Uterus (tissue), 3 donors: ENCODE measurements at regions not wholly inside any gene's neighbourhood (a gene's known extent, or its start where the extent isn't known, plus 50 kb on each side); places are given as distances from the start of the nearest gene placed in this dataset.

Experiments used
- DNase-seq, 2 donors: peaks; one replicate each; pipeline ENCODE4 v3.0.0-alpha.2; 2019 to 2020
- H3K27ac ChIP-seq, 2 donors: fragments of 200-600 bp; sonication (generic); 1 replicate in 1 of 2; 2 replicates in 1 of 2; pipeline ENCODE4 v1.5.1; 2016 to 2018
- H3K27me3 ChIP-seq, 2 donors: fragments of 200-600 bp; sonication (generic); one replicate each; pipeline ENCODE4 v1.5.1; 2018 to 2019; ENCODE audit warnings: control low read depth in 1 of 2
- H3K36me3 ChIP-seq, 2 donors: fragments of 200-600 bp; sonication (generic); one replicate each; pipeline ENCODE4 v1.5.1; 2019; ENCODE audit warnings: control low read depth in 1 of 2
- H3K4me1 ChIP-seq, 2 donors: fragments of 200-600 bp; sonication (generic); one replicate each; pipeline ENCODE4 v1.5.1; 2018 to 2019; ENCODE audit warnings: control low read depth in 1 of 2
- H3K4me3 ChIP-seq, 2 donors: fragments of 200-600 bp; sonication (generic); 1 replicate in 1 of 2; 2 replicates in 1 of 2; pipeline ENCODE4 v1.5.1; 2018 to 2019; ENCODE audit warnings: mild to moderate bottlenecking in 1 of 2
- H3K9me3 ChIP-seq, 2 donors: fragments of 200-600 bp; sonication (generic); one replicate each; pipeline ENCODE4 v1.5.1; 2019; ENCODE audit warnings: control low read depth in 1 of 2
- POLR2A ChIP-seq, 2 donors: fragments of 450-650 bp; IDR thresholded peaks; one replicate each; pipeline ENCODE4 v1.6.1; 2016; ENCODE audit warnings: antibody characterized with exemption in 2 of 2, mild to moderate bottlenecking in 1 of 2, moderate library complexity in 1 of 2
- intact Hi-C: fragments of 100-400 bp; cut with DNase I; formaldehyde crosslinking; loops from one replicate; pipeline ENCODE4 v1.15.1; 2023; ENCODE audit warnings: low total_unique reads
- TF ChIP-seq, protein P1 (sequence below), 4 experiments: fragments of 200-600 bp in 2 of 4; fragments of 450-650 bp in 2 of 4; sonication (generic) in 2 of 4; IDR thresholded peaks; one replicate each; pipeline ENCODE4 v1.5.1; 2016 to 2019; ENCODE audit warnings: antibody characterized with exemption in 4 of 4, mild to moderate bottlenecking in 2 of 4, moderate library complexity in 1 of 4
- donor health status: DM: yes; HTN: yes; CAD: no.

DNA sequence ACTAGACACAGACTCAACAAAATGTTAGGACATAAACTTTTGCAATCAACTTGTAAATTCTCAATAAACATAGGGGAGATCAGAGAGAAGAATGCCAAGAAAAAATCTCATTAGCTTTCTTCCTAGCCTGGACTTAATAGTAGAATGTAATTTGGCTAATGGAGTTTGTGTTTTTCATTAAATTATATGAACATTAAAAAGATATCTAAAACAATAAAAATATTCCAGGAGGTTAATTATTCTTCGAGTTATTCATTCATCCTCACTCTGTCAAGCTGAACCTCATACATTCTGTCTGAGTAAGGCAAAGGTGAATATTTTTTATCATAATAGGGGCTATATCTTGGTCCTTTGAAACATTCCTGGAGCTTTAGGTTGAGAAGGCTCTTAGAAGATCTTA, 551.9 kb upstream of the TBX3 start:
- intact Hi-C loops, result no loop called here
- no peak for TF ChIP-seq POLR2A (IDR thresholded peaks at IDR 0.05)
- TF ChIP-seq, protein P1, sequence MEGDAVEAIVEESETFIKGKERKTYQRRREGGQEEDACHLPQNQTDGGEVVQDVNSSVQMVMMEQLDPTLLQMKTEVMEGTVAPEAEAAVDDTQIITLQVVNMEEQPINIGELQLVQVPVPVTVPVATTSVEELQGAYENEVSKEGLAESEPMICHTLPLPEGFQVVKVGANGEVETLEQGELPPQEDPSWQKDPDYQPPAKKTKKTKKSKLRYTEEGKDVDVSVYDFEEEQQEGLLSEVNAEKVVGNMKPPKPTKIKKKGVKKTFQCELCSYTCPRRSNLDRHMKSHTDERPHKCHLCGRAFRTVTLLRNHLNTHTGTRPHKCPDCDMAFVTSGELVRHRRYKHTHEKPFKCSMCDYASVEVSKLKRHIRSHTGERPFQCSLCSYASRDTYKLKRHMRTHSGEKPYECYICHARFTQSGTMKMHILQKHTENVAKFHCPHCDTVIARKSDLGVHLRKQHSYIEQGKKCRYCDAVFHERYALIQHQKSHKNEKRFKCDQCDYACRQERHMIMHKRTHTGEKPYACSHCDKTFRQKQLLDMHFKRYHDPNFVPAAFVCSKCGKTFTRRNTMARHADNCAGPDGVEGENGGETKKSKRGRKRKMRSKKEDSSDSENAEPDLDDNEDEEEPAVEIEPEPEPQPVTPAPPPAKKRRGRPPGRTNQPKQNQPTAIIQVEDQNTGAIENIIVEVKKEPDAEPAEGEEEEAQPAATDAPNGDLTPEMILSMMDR (IDR thresholded peaks at IDR 0.05), result no peak
- no peak overlapping the region for H3K27ac ChIP-seq
- H3K4me1 ChIP-seq, result no peaks in the 10 kb centered on the region
- H3K27me3 ChIP-seq, result no peaks in the 10 kb centered on the region
- H3K36me3 ChIP-seq, result no peaks in the 10 kb centered on the region
- no peak overlapping the region for H3K4me3 ChIP-seq
- DNase-seq, result no peak
- no peaks in the 10 kb centered on the region for H3K9me3 ChIP-seq

DNA sequence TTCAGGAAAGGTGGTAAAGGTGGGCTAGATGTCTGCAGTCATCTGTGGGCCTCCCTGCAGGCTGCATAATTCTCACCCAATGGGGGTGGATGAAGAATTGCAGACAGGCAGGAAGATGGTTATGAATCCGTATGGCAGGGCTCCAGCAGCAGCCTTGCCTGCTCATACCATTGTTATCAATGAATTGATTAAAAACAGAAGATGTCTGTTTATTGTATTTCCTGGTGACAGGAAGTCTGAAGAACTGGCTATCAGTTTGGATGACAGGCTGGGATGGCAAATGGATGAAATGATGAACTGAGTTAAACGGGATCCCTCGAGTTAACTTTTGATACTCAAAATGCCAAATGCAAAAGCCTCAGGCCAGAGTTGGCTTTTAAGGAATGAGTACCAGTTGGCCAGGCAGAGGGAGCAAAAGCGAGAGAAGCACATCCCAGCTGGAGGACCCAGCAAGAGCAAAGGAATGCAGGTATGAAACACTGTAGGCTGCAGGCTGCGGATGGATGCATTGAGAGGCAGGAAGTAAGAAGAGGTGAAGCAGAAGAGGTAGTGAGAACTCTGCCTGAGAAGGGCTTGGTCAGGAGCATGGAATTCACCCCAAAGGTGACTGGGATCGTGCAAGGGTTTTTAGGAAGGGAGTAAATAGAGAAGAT, 550.0 kb upstream of the TBX3 start:
- Histone ChIP-seq H3K4me1 (no peaks in the 10 kb centered on the region), H3K27ac (no peak overlapping the region), H3K9me3 (no peaks in the 10 kb centered on the region), H3K27me3 (no peaks in the 10 kb centered on the region), H3K36me3 (no peaks in the 10 kb centered on the region), H3K4me3 (no peak overlapping the region)
- TF ChIP-seq, protein P1 (IDR thresholded peaks at IDR 0.05), result no peak
- no peak for TF ChIP-seq POLR2A (IDR thresholded peaks at IDR 0.05)
- no peak for DNase-seq
- intact Hi-C loops, result no loop called here

DNA sequence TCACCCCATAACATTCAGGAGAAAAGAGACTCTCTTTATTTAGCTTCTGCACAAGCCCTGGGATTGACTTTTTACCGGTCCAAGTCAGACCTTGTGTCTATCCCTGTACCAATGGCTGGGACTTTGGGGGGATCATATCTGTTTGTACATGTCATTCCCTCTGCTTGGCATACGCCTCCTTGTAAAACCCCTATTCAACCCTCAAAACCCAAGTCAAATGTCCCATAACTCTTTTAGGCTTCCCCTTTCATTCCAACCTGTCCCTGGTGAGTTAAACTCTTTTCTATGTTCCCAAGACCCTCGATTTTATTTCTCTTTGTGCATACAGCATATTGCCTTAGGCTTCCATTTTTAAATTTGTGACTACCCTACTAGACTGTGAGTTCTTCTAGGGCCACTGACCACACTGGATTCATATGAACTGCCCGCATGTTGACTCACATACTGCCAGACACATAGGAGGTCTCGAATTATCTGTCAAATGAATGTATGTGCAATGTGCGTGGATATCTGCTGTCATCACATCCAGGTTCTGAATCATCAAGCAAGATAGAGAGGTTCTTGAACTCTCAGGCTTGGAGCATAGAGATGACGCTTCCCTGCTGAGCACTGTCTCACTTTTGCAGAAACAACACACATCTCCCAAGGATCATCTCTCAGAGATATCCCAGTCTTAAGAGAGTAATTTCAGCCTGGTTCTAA, 548.6 kb upstream of the TBX3 start:
- Histone ChIP-seq H3K9me3 (no peaks in the 10 kb centered on the region), H3K36me3 (no peaks in the 10 kb centered on the region), H3K4me1 (no peaks in the 10 kb centered on the region), H3K4me3 (no peak overlapping the region), H3K27me3 (no peaks in the 10 kb centered on the region), H3K27ac (no peak overlapping the region)
- no peak for DNase-seq
- TF ChIP-seq POLR2A (IDR thresholded peaks at IDR 0.05), result no peak
- TF ChIP-seq, protein P1 (IDR thresholded peaks at IDR 0.05), result no peak
- intact Hi-C loops, result no loop called here

DNA sequence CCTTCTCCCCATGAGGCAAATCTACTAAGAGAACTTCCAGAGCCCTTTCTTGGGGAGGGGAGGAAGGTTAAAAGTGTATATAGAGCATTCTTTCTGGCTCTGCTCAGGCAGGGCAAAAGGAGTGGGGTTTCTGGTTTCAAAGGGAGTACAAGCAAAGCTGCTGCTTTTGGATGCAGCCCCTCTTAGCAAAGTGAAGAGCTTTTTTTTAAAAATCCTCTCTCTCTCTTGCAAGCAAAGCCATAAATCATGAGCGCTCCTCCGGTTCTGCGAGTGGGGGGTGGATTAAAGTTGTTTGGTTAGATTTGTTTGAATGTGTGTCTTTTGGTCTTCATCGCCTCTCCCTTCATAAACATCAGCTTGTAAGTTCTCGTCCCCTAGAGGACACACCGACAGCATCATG, 546.6 kb upstream of the TBX3 start:
- no peaks in the 10 kb centered on the region for H3K36me3 ChIP-seq
- DNase-seq, result no peak
- no peaks in the 10 kb centered on the region for H3K4me1 ChIP-seq
- no peaks in the 10 kb centered on the region for H3K9me3 ChIP-seq
- no peak overlapping the region for H3K27ac ChIP-seq
- no peak for TF ChIP-seq POLR2A (IDR thresholded peaks at IDR 0.05)
- TF ChIP-seq, protein P1 (IDR thresholded peaks at IDR 0.05), result no peak
- no peak overlapping the region for H3K4me3 ChIP-seq
- intact Hi-C loops, result no loop called here
- no peaks in the 10 kb centered on the region for H3K27me3 ChIP-seq

DNA sequence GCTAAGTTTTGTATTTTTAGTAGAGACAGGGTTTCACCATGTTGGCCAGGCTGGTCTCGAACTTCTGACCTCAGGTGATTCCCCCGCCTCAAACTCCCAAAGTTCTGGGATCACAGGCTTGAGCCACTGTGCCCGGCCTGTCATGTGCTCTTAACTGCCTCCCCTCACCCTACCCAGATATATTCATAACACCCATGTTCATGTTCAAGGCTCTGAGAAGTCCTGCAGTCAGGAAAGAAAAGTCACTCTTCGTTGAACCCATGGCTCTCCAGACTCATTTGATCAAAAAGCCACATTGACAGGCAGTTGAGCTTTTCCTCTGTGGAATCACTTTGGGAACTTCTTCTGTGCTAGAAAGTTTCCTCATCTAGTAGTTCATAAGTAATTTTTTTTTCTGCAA, 545.5 kb upstream of the TBX3 start:
- Histone ChIP-seq H3K9me3 (no peaks in the 10 kb centered on the region), H3K27ac (no peak overlapping the region), H3K36me3 (no peaks in the 10 kb centered on the region), H3K4me1 (no peaks in the 10 kb centered on the region), H3K27me3 (no peaks in the 10 kb centered on the region), H3K4me3 (no peak overlapping the region)
- DNase-seq, result no peak
- intact Hi-C loops, result no loop called here
- no peak for TF ChIP-seq POLR2A (IDR thresholded peaks at IDR 0.05)
- TF ChIP-seq, protein P1 (IDR thresholded peaks at IDR 0.05), result no peak
